OCI-LY7 (cell line): ENCODE measurements at regions not wholly inside any gene's neighbourhood (a gene's known extent, or its start where the extent isn't known, plus 50 kb on each side); places are given as distances from the start of the nearest gene placed in this dataset.

Source experiments
- BruUV-seq: library from RNA; stranded (reverse); fragments of 400-500 nt; replicated peaks from 2 replicates; lab custom pipeline; 2021; lab: Mats Ljungman, UMichigan
- CTCF ChIA-PET: fragments of 300-600 bp; sonication (Branson Sonifier 250); formaldehyde crosslinking; loops from one replicate; lab custom pipeline; 2022; ENCODE audit warnings: antibody characterized with exemption; ENCODE audit not compliant: unreplicated experiment; lab: Charles Lee
- POLR2A ChIA-PET: fragments of 300-600 bp; sonication (Branson Sonifier 250); formaldehyde crosslinking; loops from one replicate; lab custom pipeline; 2022; ENCODE audit warnings: antibody characterized with exemption; lab: Charles Lee
- DNase-seq: peaks from one replicate; pipeline ENCODE4 v3.0.0-alpha.2; 2015; ENCODE audit warnings: low spot score
- H2AFZ ChIP-seq: fragments of 200-600 bp; sonication (generic), shearing (Covaris generic); 2 replicates; pipeline ENCODE4 v1.6.1; 2014; ENCODE audit warnings: mild to moderate bottlenecking, antibody characterized with exemption, low read length, moderate library complexity
- H3K27ac ChIP-seq: fragments of 200-600 bp; sonication (generic); 2 replicates; pipeline ENCODE4 v1.5.1; 2014; ENCODE audit warnings: mixed run types, low read depth, mild to moderate bottlenecking, moderate library complexity, low read length, inconsistent platforms; ENCODE audit not compliant: poor library complexity, severe bottlenecking
- H3K36me3 ChIP-seq: fragments of 200-600 bp; sonication (generic); 2 replicates; pipeline ENCODE4 v1.6.1; 2014; ENCODE audit warnings: mild to moderate bottlenecking, antibody characterized with exemption, low read length, moderate library complexity, mixed read lengths; ENCODE audit not compliant: insufficient read depth
- H3K4me1 ChIP-seq: fragments of 200-600 bp; sonication (generic); 2 replicates; pipeline ENCODE4 v1.5.1; 2014; ENCODE audit warnings: mild to moderate bottlenecking, low read length; ENCODE audit not compliant: insufficient read depth, poor library complexity, severe bottlenecking
- H3K4me2 ChIP-seq: fragments of 200-600 bp; sonication (generic); 2 replicates; pipeline ENCODE4 v1.6.1; 2014; ENCODE audit warnings: mild to moderate bottlenecking, low read length
- H3K4me3 ChIP-seq: fragments of 200-600 bp; sonication (generic); 2 replicates; pipeline ENCODE4 v1.5.1; 2014; ENCODE audit warnings: mild to moderate bottlenecking, low read depth, low read length; ENCODE audit not compliant: poor library complexity, severe bottlenecking
- H3K79me2 ChIP-seq: fragments of 200-600 bp; sonication (generic); 2 replicates; pipeline ENCODE4 v1.6.1; 2016; ENCODE audit warnings: low read depth, mild to moderate bottlenecking, low read length, moderate library complexity, mixed read lengths; ENCODE audit not compliant: insufficient read depth
- H3K9me2 ChIP-seq: fragments of 200-600 bp; sonication (generic); 2 replicates; pipeline ENCODE4 v1.6.1; 2016; ENCODE audit warnings: mild to moderate bottlenecking, low read length, mixed read lengths; ENCODE audit not compliant: insufficient read depth
- H3K9me3 ChIP-seq: fragments of 200-600 bp; sonication (generic); 2 replicates; pipeline ENCODE4 v1.6.1; 2014; ENCODE audit warnings: mild to moderate bottlenecking, mixed run types, low read length, mixed read lengths
- H4K20me1 ChIP-seq: fragments of 200-600 bp; sonication (generic); 2 replicates; pipeline ENCODE4 v1.6.1; 2014; ENCODE audit warnings: mild to moderate bottlenecking, antibody characterized with exemption, low read length, moderate library complexity, mixed read lengths; ENCODE audit not compliant: insufficient read depth
- EZH2phosphoT487 ChIP-seq: fragments of 200-600 bp; sonication (generic); IDR thresholded peaks from 2 replicates; pipeline ENCODE4 v1.6.1; 2018; ENCODE audit warnings: low read depth, borderline replicate concordance, mild to moderate bottlenecking, mixed run types, antibody characterized with exemption, low read length, moderate library complexity, mixed read lengths
- intact Hi-C: fragments of 100-400 bp; cut with micrococcal nuclease; formaldehyde crosslinking; loops from one replicate; pipeline ENCODE4 v1.10.0; 2022; ENCODE audit not compliant: unreplicated experiment
- TF ChIP-seq, protein P1 (sequence below): fragments of 200-600 bp; sonication (generic); conservative IDR thresholded peaks from 2 replicates; pipeline ENCODE4 v1.5.1; 2014; ENCODE audit warnings: mild to moderate bottlenecking, antibody characterized with exemption, low read length, moderate library complexity, mixed read lengths

DNA sequence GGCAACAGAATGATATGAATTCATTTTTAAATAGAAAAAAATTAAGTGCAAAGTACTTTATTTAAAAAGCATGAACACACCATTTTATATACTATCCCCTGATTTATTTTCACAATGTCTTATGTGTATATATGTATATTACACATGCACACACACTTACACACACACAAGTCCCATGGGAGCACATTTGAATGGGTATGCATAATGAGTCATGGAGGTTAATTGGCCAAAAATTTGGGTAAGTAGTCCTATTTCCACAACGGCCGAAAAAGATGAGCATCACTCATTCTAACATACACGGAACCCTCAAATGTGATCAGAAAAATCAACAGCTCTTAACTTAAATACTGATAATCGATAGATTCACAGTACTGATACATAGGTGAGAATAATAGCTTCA lies 97.4 kb upstream of the NABP1 start:
- CTCF ChIA-PET, result no interaction called here
- no peaks in the 10 kb centered on the region for H4K20me1 ChIP-seq
- no peaks in the 10 kb centered on the region for H3K36me3 ChIP-seq
- H3K79me2 ChIP-seq, result no peaks in the 10 kb centered on the region
- H3K4me2 ChIP-seq, result no peak overlapping the region
- H2AFZ ChIP-seq, result no peak overlapping the region
- intact Hi-C loops, result no loop called here
- no peak for DNase-seq
- no peak overlapping the region for H3K4me3 ChIP-seq
- no peaks in the 10 kb centered on the region for H3K4me1 ChIP-seq
- no TSS peak for BruUV-seq
- no peaks in the 10 kb centered on the region for H3K9me3 ChIP-seq
- H3K9me2 ChIP-seq, result no peaks in the 10 kb centered on the region
- POLR2A ChIA-PET, result interaction anchor here (0.6 to 0.7 kb wide), 2 partner anchors 48 to 97 kb away, joined by 3 read pairs; no protein-coding TSS in a partner anchor
- H3K27ac ChIP-seq, result no peak overlapping the region
- no peak for TF ChIP-seq EZH2phosphoT487
- TF ChIP-seq, protein P1, sequence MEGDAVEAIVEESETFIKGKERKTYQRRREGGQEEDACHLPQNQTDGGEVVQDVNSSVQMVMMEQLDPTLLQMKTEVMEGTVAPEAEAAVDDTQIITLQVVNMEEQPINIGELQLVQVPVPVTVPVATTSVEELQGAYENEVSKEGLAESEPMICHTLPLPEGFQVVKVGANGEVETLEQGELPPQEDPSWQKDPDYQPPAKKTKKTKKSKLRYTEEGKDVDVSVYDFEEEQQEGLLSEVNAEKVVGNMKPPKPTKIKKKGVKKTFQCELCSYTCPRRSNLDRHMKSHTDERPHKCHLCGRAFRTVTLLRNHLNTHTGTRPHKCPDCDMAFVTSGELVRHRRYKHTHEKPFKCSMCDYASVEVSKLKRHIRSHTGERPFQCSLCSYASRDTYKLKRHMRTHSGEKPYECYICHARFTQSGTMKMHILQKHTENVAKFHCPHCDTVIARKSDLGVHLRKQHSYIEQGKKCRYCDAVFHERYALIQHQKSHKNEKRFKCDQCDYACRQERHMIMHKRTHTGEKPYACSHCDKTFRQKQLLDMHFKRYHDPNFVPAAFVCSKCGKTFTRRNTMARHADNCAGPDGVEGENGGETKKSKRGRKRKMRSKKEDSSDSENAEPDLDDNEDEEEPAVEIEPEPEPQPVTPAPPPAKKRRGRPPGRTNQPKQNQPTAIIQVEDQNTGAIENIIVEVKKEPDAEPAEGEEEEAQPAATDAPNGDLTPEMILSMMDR, result no peak

- intact Hi-C loops, result no loop called here
- DNase-seq, result no peak
- Histone ChIP-seq H3K9me2 (no peaks in the 10 kb centered on the region), H3K36me3 (no peaks in the 10 kb centered on the region), H2AFZ (no peak overlapping the region), H3K4me1 (no peaks in the 10 kb centered on the region), H3K9me3 (no peaks in the 10 kb centered on the region), H3K4me2 (no peak overlapping the region), H3K27ac (no peak overlapping the region), H3K4me3 (no peak overlapping the region), H4K20me1 (no peaks in the 10 kb centered on the region), H3K79me2 (no peaks in the 10 kb centered on the region)
- CTCF ChIA-PET, result no interaction called here
- POLR2A ChIA-PET, result interaction anchor here (0.6 to 0.7 kb wide), 2 partner anchors 48 to 96 kb away, joined by 3 read pairs; no protein-coding TSS in a partner anchor
- TF ChIP-seq, protein P1, result no peak
- TF ChIP-seq EZH2phosphoT487, result no peak
- no TSS peak for BruUV-seq
Measured at GRCh38 chr2:191581003-191581402, 96.9 kb upstream of the NABP1 start.

DNA sequence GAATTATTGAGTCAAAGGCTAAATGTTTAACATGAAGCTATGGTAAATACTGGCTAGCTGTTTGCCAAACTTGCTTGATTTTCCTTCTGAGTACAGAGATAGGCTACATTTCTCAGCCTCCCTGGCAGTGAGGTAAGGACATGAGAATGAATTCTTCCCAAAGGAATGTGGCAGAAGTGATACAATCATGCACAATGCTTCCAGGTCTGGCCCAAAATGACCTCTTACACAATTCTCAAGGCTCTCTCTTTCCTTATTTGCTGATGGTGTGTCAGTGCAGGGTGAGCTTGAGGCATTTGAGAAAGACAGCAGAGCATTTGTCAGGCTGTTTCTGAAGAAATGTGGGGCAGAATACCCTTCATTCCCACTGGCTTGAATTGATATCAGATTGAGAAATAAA lies 95.6 kb upstream of the NABP1 start:
- H4K20me1 ChIP-seq, result no peaks in the 10 kb centered on the region
- no peak overlapping the region for H3K4me3 ChIP-seq
- intact Hi-C loops, result no loop called here
- no peaks in the 10 kb centered on the region for H3K36me3 ChIP-seq
- CTCF ChIA-PET, result no interaction called here
- H3K27ac ChIP-seq, result no peak overlapping the region
- no peaks in the 10 kb centered on the region for H3K4me1 ChIP-seq
- POLR2A ChIA-PET, result no interaction called here
- H2AFZ ChIP-seq, result no peak overlapping the region
- TF ChIP-seq EZH2phosphoT487, result no peak
- TF ChIP-seq, protein P1, result no peak
- BruUV-seq, result no TSS peak
- no peak overlapping the region for H3K4me2 ChIP-seq
- H3K9me3 ChIP-seq, result no peaks in the 10 kb centered on the region
- H3K79me2 ChIP-seq, result no peaks in the 10 kb centered on the region
- H3K9me2 ChIP-seq, result no peaks in the 10 kb centered on the region
- DNase-seq, result no peak
